ENCODE measurements at regions not wholly inside any gene's neighbourhood (a gene's known extent, or its start where the extent isn't known, plus 50 kb on each side); places are given as distances from the start of the nearest gene placed in this dataset.

GRCh38 chr16:17541324-17541723, 70.6 kb upstream of the XYLT1 start:
- TF ChIP-seq CTCF (IDR thresholded peaks at IDR 0.05 in 4 of 5, conservative IDR thresholded peaks at IDR 0.05 in 1 of 5) (no peak), POLR2A (IDR thresholded peaks at IDR 0.05) (no peak)
- no peak for DNase-seq
- H3K36me3 ChIP-seq = no peaks in the 10 kb centered on the region
- no peaks in the 10 kb centered on the region for H3K4me1 ChIP-seq
- H3K9me3 ChIP-seq = no peaks in the 10 kb centered on the region
- no peak overlapping the region for H3K4me3 ChIP-seq
- ATAC-seq = no peak
- in situ Hi-C loops (cut with MboI; ENCODE audit: low sequenced_read_pairs in 4 of 4) = no loop called here
- no peak overlapping the region for H3K27ac ChIP-seq
- intact Hi-C loops (cut with DNase I; ENCODE audit: low total_unique reads) = no loop called here
- no peaks in the 10 kb centered on the region for H3K27me3 ChIP-seq

GRCh38 chr16:17538927-17539326, 68.2 kb upstream of the XYLT1 start:
- no peak for DNase-seq
- Histone ChIP-seq H3K27ac (no peak overlapping the region), H3K4me1 (no peaks in the 10 kb centered on the region), H3K4me3 (no peak overlapping the region), H3K9me3 (no peaks in the 10 kb centered on the region), H3K27me3 (peaks cover 0 to 3% (median 0%) of the 10 kb centered on the region in 3 donors), H3K36me3 (no peaks in the 10 kb centered on the region)
- in situ Hi-C loops (cut with MboI; ENCODE audit: low sequenced_read_pairs in 4 of 4) = no loop called here
- intact Hi-C loops (cut with DNase I; ENCODE audit: low total_unique reads) = no loop called here
- TF ChIP-seq POLR2A (IDR thresholded peaks at IDR 0.05) = no peak
- no peak for TF ChIP-seq CTCF (IDR thresholded peaks at IDR 0.05 in 4 of 5, conservative IDR thresholded peaks at IDR 0.05 in 1 of 5)
- ATAC-seq = no peak

GRCh38 chr16:17532338-17532995, 61.7 kb upstream of the XYLT1 start:
- Histone ChIP-seq H3K4me3 (no peak overlapping the region), H3K9me3 (no peaks in the 10 kb centered on the region), H3K4me1 (no peaks in the 10 kb centered on the region), H3K27me3 (peaks cover 0 to 3% (median 0%) of the 10 kb centered on the region in 3 donors), H3K27ac (no peak overlapping the region), H3K36me3 (no peaks in the 10 kb centered on the region)
- DNase-seq (no peak), ATAC-seq (no peak)
- in situ Hi-C loops (cut with MboI; ENCODE audit: low sequenced_read_pairs in 4 of 4) (no loop called here), intact Hi-C loops (cut with DNase I; ENCODE audit: low total_unique reads) (no loop called here)
- TF ChIP-seq POLR2A (IDR thresholded peaks at IDR 0.05) (no peak), CTCF (IDR thresholded peaks at IDR 0.05 in 4 of 5, conservative IDR thresholded peaks at IDR 0.05 in 1 of 5) (no peak)

GRCh38 chr16:17529982-17530760, 59.4 kb upstream of the XYLT1 start:
- Histone ChIP-seq H3K27me3 (no peaks in the 10 kb centered on the region), H3K9me3 (no peaks in the 10 kb centered on the region), H3K27ac (no peak overlapping the region), H3K4me3 (no peak overlapping the region), H3K4me1 (no peaks in the 10 kb centered on the region), H3K36me3 (no peaks in the 10 kb centered on the region)
- TF ChIP-seq POLR2A (IDR thresholded peaks at IDR 0.05) = no peak
- ATAC-seq (no peak), DNase-seq (no peak)
- in situ Hi-C loops (cut with MboI; ENCODE audit: low sequenced_read_pairs in 4 of 4) (no loop called here), intact Hi-C loops (cut with DNase I; ENCODE audit: low total_unique reads) (no loop called here)
